HG03442 (cell line): ENCODE measurements at regions not wholly inside any gene's neighbourhood (a gene's known extent, or its start where the extent isn't known, plus 50 kb on each side); places are given as distances from the start of the nearest gene placed in this dataset.

ENCODE experiments used
- ATAC-seq: cut with Tn5 transposase; IDR thresholded peaks from one replicate; pipeline ENCODE4 v1.9.1; 2021; ENCODE audit warnings: mild to moderate bottlenecking, moderate library complexity; ENCODE audit not compliant: unreplicated experiment

DNA sequence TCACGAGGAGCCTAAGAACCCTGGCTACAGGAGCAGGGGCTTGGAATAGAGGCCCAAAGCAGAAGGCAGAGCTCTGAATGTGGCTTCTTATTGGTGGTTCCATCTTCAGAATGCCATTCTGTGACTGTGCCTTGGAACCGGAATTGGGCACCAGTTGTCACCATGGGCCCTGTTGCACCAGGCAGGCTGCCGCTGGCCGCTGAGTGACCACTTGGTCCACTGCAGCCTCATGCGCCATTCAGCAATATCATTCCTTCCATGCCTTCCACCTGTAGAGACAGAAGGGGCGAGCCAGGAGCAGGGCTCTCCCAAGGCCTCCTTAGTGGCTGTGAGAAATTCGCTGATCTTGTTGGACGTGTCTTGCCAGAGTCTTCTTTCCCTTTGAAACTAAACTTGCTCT, 270.3 kb upstream of the CHD6 start:
- no peak for ATAC-seq

DNA sequence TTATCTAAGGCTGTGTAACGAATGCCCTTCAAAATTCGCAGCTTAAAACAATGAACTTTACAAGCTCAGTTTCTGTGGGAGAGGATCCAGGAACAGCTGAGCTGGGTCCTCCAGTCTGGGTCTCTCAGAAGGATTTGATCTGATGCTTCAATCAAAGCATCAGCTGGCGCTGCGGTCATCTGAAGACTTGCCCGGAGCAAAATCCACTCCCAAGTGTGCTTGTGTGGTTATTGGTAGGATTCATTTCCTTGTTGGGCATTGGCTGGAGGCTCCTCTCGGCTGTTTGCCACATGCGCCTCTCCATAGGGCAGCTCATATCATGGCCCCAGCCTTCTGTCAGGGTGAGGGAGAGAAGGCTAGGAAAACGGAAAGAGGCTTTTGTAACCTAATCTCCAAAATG, 269.3 kb upstream of the CHD6 start:
- ATAC-seq, result no peak

DNA sequence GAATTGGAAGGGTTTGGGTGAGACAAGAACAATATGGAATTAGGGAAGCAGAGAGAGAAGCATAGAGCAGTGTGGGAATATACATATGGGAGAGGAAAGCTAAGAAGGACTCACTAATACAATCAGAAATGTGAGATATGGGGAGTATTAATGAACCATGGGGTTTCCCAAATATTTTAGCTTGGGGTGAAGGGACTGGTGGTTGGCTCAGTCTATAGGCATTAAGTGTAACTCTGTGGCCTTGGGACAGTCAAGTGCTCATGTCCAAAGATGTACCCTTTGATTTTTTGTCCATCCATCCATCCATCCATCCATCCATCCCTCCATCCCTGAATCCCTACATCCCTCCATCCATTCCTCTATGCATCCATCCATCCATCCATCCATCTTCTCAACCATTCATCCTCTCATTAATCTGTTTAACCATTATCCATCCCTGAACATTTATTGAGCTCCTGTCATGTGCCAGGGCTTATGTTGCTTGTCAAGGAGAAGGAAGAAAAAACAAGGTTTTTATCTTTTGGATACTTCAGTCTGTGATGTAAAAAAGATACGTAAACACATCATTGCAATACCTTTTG, 263.4 kb upstream of the CHD6 start:
- ATAC-seq, result no peak

DNA sequence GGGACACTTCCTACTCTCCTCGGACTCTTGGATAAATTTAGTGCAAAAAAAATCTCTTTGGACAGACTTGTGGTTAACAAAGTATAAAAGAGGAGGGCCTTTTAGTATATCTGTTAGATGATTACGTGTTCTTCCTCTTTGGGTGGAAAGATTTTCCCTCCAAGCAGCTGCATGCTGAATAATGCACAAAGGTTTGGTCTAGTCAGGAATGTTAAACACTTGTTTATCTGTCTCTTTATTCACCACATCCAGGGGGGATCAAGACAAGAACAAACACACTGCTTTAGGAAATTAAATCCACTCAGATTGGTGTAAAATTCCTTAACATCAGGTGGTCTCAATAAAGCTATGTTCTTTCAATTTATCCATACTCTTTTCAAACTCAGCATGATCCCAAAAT, 260.9 kb upstream of the CHD6 start:
- no peak for ATAC-seq

DNA sequence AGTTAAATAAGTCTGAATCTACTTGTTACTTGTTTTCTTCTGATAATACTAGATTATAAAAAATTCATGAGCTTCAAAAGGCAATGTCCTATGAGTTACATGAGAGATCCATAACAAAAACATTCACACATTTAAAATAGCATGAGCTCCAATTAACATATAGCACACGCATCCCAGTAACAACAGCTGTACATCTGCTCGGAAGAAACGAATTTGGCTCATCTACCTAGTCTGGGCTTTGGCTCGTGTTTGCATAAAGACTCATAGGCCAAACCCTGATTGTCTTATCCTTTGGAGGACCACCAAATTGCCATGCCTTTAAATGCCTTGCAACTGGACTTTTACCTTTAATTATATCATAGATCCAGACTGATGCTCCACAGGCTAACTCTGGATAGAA, 259.7 kb upstream of the CHD6 start:
- no peak for ATAC-seq

DNA sequence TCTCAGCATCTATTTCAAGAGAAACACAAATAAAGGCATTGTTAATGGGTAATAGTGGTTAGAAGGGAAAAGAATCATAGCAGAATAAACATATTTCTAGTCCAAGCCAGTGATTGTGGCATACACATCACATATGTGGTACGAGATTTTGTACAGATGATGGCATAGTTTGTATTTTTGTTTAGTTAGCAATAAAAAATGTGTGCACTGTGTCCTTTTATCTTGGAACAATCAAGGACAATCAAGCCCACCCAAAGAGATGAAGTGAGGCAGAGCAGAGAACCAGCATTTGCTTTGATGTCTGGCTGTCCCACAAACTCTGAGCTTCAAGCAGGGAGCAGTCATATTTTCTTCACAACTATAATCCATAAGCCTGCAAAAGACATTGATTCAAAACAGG, 256.5 kb upstream of the CHD6 start:
- no peak for ATAC-seq

DNA sequence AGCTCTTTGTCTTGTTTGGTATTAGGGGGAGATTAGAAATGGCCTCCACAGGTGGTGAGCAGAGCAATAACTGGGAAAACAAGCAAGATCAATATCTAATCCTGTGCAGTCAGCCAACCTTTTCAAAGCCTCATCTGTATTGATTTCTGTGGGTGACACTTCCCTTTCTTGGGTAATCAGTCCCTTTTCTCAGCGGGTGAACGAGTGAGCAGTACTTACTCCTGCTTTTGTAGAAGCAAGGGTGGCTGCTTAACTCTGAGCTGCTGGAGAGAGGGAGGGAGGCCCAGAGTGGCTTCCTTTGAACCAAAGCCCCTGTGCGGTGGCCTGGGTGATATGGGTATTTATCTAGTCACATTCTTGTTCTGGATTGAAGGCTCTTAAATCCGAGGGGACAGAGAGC, 254.8 kb upstream of the CHD6 start:
- ATAC-seq, result no peak

DNA sequence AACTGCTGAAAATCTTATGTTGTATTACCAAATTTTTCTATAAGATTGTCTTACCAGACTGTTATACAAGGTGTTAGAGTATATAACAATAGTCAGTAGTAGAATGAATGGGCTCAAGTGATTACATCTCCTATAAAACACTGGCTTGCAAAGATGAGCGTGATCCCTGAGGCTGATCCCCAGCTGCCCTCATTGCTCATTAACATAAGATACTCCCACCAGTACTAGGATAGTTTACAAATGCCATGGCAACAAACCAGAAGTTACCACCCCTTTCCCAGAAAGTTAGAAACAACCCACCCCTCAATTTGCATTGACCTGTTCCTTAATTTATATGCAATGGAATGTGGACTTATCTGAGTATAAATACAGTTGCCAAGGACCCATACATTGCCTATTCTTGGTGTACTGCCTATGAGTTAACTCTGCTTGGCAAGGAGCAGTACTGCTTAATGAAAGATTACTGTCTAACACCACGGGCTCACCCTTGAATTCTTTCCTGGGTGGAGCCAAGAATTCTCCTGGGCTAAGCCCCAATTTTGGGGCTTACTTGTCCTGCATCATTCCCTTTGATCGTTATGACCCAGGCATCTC, 252.8 kb upstream of the CHD6 start:
- ATAC-seq, result no peak

DNA sequence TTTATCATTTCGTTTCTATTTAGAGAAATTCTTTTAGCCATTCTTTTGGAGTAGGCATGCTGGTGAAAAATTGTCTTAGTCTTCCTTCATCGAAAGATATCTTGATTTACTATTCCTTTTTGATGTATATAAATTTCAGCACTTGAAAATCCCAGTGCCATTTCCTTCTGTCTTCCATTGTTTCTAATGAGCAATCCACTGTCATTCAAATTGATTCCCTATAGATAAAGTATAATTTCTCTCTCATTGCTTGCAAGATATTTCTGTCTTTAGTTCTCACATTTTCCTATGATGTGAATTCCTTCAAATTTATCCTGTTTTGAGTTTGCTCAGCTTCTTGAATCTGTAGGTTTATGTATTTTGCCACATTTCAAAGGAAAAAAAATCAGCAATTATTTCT, 251.1 kb upstream of the CHD6 start:
- ATAC-seq, result no peak

DNA sequence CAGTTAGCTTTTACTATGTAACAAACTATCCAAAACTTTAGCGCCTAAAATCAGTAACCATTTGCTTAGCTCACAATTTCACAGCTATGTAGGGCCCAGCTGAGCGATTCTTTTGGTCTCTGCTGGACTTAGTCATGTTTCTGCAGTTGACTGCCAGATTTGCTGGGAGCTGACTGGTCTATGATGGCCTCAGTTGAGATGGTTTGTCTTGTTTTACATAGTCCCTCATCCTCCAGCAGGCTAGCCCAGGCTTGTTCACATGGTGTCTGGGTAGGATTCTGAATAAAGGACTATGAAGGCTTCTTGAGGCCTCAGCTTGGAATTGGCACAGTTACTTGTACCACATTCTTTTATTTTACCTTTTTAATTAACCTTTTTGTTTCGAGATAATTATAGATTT, 247.8 kb upstream of the CHD6 start:
- ATAC-seq, result no peak

DNA sequence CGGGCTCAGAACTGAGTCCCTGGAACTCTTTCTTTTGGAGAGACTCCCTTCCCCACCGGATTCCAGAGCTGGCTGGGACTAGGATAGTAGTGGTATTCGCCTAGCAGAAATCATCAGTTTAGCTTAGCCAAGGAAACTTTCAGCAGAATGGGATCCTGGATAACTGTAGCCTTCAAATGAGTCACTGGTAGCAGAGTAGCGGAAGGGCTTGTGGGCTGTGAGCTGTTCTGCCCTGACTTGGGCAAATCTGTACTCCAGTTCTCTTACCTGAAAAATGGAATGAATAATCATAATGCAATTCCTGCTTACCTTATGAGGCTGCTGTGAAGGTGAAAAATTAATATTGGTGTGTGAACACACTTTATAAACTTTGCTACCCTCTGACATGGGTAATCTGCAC, 244.3 kb upstream of the CHD6 start:
- ATAC-seq, result no peak

DNA sequence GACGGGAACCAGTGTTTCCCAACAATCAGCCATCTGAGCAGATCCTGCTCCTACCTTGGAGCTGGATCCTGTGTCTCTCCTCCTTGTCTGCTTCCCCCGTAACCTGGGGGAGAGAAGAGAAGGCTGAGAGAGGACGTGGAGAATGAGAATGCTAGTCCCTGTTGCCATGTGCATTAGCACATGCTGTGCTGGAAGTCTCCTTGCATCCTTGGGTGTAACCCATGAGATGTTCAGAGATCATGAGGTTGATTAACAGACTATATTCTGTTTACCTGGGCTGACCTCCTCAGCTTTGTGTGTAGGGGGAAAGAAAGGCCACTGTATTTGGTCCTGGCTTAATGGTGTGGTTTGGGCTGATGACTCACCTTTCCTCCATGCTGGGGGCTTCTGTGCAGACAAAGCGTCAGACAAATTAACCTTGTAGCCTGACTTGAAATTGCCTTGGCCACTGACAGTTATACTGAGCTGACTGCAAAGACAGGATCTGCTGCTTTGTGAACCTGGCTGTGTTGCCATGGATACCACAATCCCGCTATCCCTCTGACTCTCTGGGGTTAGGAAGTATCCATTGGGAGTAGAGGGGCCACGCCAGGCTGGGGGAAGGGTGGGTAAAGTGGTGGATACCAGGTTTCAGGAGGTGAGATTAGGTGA, 243.7 kb upstream of the CHD6 start:
- no peak for ATAC-seq

DNA sequence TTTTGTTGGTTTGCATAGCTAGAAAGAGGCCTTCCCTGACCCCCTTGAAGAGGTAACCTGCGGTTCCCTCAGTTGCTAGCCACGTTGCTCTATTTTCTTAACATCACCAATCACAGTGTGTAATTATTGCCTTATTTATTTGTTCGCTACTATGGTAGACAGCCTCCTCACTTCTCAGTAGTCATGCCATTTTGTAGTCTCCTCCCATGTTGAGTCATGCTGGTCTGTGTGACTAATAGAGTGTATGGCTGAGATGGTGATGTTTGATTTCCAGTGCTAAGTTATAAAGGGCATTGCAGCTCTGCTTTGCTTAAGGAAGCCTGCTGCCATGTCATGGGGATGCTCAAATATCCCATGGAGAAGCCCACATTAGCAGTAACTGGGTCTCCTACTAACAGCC, 236.6 kb upstream of the CHD6 start:
- ATAC-seq, result no peak

DNA sequence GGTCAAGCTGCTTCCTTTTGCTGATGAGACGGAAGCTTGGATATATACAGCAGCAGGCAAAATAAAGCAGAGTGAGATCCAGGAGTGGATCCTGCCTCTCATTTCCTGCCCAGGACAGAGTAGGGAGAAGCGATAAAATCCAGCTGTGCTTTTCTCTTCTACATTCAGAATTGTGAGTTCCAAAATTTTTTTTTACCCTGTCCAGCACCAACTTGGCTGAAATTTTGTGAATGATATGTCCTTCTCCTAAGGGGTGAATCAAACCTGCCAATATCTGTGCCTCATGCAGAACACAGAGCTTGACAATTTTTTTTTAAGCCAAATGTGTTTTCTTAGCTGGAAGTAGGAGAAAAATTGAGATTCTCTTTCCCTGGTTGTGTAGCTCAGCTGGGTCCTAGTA, 235.6 kb upstream of the CHD6 start:
- no peak for ATAC-seq

DNA sequence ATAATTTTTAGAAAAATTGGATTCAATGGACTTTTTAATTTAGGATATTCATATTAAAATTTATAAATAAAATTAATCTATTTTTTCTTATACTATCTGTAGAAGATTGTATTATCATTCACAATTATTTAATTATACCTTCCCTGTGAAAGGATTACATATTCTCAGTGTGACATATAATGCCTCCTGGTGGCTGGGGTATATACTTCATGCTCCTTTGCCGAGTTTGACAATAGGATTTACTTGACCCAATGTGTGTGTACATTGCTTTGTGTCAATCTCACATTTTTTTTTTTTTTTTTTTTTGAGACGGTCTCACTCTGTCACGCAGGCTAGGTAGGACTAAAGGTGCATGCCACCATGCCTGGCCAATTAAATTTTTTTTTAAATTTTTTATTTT, 230.0 kb upstream of the CHD6 start:
- no peak for ATAC-seq

DNA sequence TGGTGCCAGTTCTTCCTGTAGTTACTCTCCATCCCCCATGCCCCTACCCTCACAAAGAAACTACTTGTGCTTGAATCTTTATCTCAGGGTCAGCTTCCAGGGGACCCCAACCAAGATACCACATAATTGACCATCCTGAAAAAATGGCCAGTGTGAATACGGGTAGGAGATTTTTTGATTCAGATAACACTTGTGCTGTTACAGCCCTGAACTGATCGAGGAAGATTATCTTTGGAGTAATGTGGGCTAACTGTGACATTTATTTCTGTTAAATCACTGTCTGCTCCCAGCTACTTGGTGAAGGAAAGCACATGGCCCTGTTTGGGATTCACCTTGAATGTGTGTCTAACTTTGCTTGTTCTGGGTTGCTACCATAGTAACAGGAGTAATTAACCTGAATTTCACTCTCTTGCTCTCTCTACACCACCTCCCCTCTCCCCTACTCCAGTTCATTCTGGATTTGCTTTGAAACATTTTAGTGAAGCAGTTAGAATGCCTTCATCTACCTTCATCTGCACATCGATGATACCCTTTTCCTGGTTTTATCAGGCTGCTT, 219.6 kb upstream of the CHD6 start:
- ATAC-seq, result no peak

DNA sequence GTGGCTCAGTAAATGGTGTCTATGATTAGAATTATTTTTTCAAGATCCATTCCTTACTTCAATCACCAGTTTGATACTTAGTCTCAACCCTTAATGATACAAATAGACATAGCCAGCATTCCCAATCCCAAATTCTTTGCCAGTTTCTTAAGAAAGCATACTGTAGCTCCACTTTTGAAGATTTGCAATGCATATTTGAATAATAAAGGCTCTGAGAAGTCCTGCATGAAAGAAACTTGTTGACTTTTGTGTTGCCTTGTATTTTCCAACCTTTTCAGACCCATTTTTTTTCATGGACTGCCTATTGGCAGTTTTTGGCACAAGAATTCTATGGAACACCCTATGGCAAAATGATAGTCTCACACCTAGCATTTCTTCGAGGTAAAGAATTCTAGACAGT, 215.6 kb upstream of the CHD6 start:
- no peak for ATAC-seq

DNA sequence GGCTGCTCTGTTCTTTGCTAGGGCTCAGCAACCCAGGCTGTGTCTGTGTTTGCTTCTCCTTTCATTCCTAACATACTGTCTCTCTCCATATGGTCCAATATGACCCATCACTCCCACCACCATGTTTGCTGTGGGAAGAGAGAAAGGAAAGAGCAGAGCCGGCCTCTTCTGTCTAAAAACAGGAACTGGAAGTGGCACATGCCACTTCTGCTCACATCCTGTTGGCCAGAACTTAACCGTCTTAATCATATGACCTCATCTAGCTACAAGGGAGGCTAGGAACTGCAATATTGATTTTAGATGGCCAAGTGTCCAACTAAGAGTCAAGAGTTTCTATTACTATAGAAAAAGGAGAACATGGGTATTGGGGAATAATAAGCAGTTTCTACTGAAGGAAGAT, 212.5 kb upstream of the CHD6 start:
- no peak for ATAC-seq

DNA sequence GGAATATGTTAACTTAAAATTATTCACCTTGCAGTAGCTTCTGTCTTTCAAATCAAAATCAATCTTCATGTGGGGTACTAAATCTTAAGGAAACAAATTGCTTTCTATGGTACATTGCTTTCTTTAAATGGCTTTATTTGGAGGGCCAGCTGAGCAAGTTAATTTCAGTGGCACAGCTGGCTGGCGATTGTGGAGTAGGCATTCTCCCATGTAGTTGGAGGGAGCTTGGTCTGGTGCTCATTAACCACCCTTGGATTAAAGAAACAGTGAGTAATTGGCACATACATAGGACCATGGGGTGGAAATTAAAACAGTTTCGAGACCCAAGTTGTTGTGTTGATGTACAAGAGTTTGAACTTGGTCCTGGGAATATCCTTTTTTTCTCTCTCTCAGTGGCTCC, 201.3 kb upstream of the CHD6 start:
- no peak for ATAC-seq

DNA sequence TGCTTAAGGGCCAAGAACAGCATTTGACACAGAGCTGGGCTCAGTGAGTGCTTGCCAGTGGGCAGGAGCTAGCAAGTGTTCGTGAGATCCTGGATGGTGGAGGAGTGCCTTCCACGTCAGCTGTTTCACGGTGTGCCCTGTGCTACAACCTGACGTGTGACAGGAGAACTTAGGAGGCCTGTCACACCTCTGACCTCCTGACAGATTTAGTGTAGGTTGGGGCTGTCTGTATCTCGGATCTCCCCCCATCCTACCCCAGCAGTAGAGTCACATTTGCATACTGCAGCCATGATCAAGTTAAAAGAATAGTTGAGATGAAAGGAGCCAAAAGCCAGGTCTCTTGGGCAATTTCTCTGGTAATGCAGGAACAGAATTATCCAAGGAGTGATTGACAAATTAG, 200.8 kb upstream of the CHD6 start:
- ATAC-seq, result no peak

DNA sequence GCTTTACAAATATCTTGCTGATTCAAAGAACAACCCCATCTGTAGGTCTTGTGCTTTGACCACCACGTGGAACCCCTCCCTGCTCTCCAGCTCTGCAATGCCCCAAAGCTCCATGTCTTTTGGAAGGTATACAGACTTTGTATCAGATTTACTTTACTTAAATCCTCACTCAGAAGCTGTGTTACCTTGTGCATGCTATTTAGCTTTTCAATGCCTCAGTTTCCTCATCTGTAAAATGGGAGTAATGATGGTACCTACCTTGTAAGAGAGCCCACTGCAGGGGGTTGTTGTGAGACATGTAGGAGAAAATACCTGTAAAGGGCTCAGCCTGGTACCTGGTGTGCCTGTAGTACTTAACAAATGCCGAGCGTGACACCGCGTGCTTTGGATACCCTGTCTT, 200.2 kb upstream of the CHD6 start:
- ATAC-seq, result no peak

DNA sequence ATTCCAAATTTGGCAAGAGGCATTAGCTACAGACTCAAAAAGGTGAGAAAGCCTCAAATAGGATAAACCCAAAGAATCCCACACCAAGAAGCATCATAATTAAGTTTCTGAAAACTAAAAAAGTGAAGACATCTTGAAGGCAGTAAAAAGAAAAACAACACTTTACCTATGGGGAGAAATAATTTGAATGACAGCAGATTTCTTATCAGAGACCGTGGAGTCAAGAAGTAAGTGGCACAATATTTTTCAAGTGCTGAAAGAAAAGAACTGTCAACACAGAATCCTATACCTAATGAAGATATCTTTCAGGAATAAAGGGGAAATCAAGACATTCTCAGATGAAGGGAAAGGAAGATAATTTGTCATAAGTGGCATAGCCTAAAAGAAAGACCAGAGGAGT, 193.3 kb upstream of the CHD6 start:
- ATAC-seq, result no peak

DNA sequence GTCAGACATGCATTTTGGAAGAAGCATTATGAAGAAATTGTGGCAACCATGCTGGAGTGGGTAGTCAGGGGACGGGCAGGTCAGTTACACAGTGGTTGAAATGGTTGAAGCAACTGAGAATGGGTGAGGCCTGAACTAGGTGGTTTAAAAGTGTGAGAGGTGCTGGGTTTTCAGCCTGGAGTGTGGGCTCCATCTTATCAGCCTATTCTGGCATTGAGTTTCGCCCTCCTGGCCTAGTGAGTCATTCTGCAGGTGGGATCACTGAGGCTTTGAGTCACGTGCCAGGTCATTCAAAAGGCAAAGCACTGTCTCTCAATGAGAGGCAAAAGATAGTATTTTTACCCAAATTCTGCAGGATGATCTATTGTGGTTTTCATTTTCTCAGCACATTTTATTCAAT, 181.9 kb upstream of the CHD6 start:
- no peak for ATAC-seq
